Tibial nerve (tissue), 4 donors: ENCODE measurements at regions not wholly inside any gene's neighbourhood (a gene's known extent, or its start where the extent isn't known, plus 50 kb on each side); places are given as distances from the start of the nearest gene placed in this dataset.

Experiments used
- CTCF ChIP-seq, 5 experiments: fragments of 200-600 bp in 3 of 5; fragments of 450-650 bp in 2 of 5; sonication (generic) in 3 of 5; IDR thresholded peaks; one replicate each; pipeline ENCODE4 v1.5.1; 2016 to 2019; ENCODE audit warnings: antibody characterized with exemption in 5 of 5, mild to moderate bottlenecking in 3 of 5, moderate library complexity in 2 of 5
- EP300 ChIP-seq, 2 donors: sonication (generic); formaldehyde crosslinking; IDR thresholded peaks; one replicate each; pipeline ENCODE4 v1.6.1; 2017; ENCODE audit warnings: antibody characterized with exemption in 2 of 2, mild to moderate bottlenecking in 1 of 2
- POLR2A ChIP-seq, 2 donors: fragments of 450-650 bp; IDR thresholded peaks; one replicate each; pipeline ENCODE4 v1.6.1; 2017; ENCODE audit warnings: antibody characterized with exemption in 2 of 2, mild to moderate bottlenecking in 2 of 2, moderate library complexity in 2 of 2

- TF ChIP-seq CTCF (IDR thresholded peaks at IDR 0.05) (no peak), POLR2A (IDR thresholded peaks at IDR 0.05) (no peak), EP300 (IDR thresholded peaks at IDR 0.05) (no peak)
These were observed 436.4 kb upstream of the ST6GAL2 start for GRCh38 chr2:107322416-107322815.
